HepG2 (cell line): ENCODE measurements at regions not wholly inside any gene's neighbourhood (a gene's known extent, or its start where the extent isn't known, plus 50 kb on each side); places are given as distances from the start of the nearest gene placed in this dataset.

ENCODE experiments used
- ATAC-seq: fragments of 200-7000 bp; cut with Tn5 transposase; 3 replicates; pipeline ENCODE4 v1.9.1; 2020; ENCODE audit warnings: mild to moderate bottlenecking, moderate library complexity
- BruUV-seq: library from RNA; stranded (reverse); fragments of 400-500 nt; replicated peaks from 2 replicates; lab custom pipeline; 2021; lab: Mats Ljungman, UMichigan
- CTCF ChIA-PET: fragments of 300-600 bp; formaldehyde crosslinking; extraction: SDS; loops from one replicate; lab custom pipeline; 2021; ENCODE audit warnings: low total read pairs, inconsistent platforms, low intra/inter-chr PET ratio; lab: Yijun Ruan, JAX
- POLR2A ChIA-PET: fragments of 350-600 bp; sonication (Branson Sonifier 250); formaldehyde crosslinking; loops from one replicate; lab custom pipeline; 2020; ENCODE audit warnings: antibody characterized with exemption, inconsistent platforms; lab: Yijun Ruan, JAX
- DNase-seq: peaks from one replicate; pipeline ENCODE4 v3.0.0-alpha.2; 2015; ENCODE audit warnings: low spot score
- FAIRE-seq: peaks from 3 replicates; lab custom pipeline; 2011; peaks lifted over from hg19 to GRCh38; lab: Jason Lieb, UNC
- H2AFZ ChIP-seq: one replicate; pipeline ENCODE4 v1.6.1; 2011; ENCODE audit warnings: low read length, inconsistent platforms
- H3K27ac ChIP-seq: fragments of 300-600 bp; 3 replicates; pipeline ENCODE4 v1.8.0; 2011; ENCODE audit warnings: mixed run types, mild to moderate bottlenecking, mixed read lengths, low read length, inconsistent platforms; ENCODE audit not compliant: insufficient read depth; ENCODE audit errors: extremely low read length
- H3K27me3 ChIP-seq, 2 experiments: fragments of 200-600 bp in 1 of 2; 2 replicates in 1 of 2; 3 replicates in 1 of 2; pipeline versions ENCODE4 v1.6.0 to v1.8.0; 2011; ENCODE audit warnings: low read length in 2 of 2, mild to moderate bottlenecking in 2 of 2, moderate library complexity in 2 of 2, inconsistent platforms in 1 of 2; ENCODE audit not compliant: insufficient read depth in 2 of 2, control insufficient read depth in 1 of 2
- H3K36me3 ChIP-seq, 2 experiments: fragments of 200-600 bp in 1 of 2; replicated peaks in 1 of 2; 2 replicates in 1 of 2; 3 replicates in 1 of 2; pipeline versions ENCODE4 v1.5.1 to v1.8.0; 2011; ENCODE audit warnings: low read length in 2 of 2, inconsistent platforms in 1 of 2; ENCODE audit not compliant: insufficient read depth in 2 of 2, control insufficient read depth in 1 of 2
- H3K4me1 ChIP-seq: 2 replicates; pipeline ENCODE4 v1.5.1; 2012; ENCODE audit warnings: low read length, inconsistent platforms; ENCODE audit not compliant: insufficient read depth
- H3K4me2 ChIP-seq: 2 replicates; pipeline ENCODE4 v1.6.0; 2011; ENCODE audit warnings: low read depth, low read length, inconsistent platforms
- H3K4me3 ChIP-seq, 3 experiments: fragments of 200-600 bp in 1 of 3; sonication (generic), shearing (Covaris generic) in 1 of 3; replicated peaks in 1 of 3; 2 replicates each; pipeline ENCODE4 v1.5.1; 2011 to 2016; ENCODE audit warnings: low read length in 3 of 3, inconsistent platforms in 2 of 3, low read depth in 2 of 3, mild to moderate bottlenecking in 2 of 3, control low read depth in 1 of 3, mixed read lengths in 1 of 3; ENCODE audit not compliant: insufficient read depth in 1 of 3
- H3K79me2 ChIP-seq: one replicate; pipeline ENCODE4 v1.6.1; 2011; ENCODE audit warnings: low read length, inconsistent platforms; ENCODE audit not compliant: insufficient read depth
- H3K9ac ChIP-seq: 2 replicates; pipeline ENCODE4 v1.6.0; 2011; ENCODE audit warnings: mild to moderate bottlenecking, low read depth, low read length, inconsistent platforms; ENCODE audit not compliant: insufficient read depth
- H3K9me3 ChIP-seq: 2 replicates; pipeline ENCODE4 v1.5.1; 2012; ENCODE audit warnings: mild to moderate bottlenecking, low read length
- H4K20me1 ChIP-seq: 2 replicates; pipeline ENCODE4 v1.6.0; 2011; ENCODE audit warnings: inconsistent platforms, mild to moderate bottlenecking, low read length, moderate library complexity; ENCODE audit not compliant: insufficient read depth
- CEBPG ChIP-seq: IDR thresholded peaks from 2 replicates; pipeline ENCODE4 v1.6.1; 2016
- DNMT3B ChIP-seq: conservative IDR thresholded peaks from 2 replicates; pipeline ENCODE4 v1.6.1; 2016; ENCODE audit warnings: missing biosample characterization, control low read depth
- HNF4G ChIP-seq, 2 experiments: sonication (generic) in 1 of 2; formaldehyde crosslinking in 1 of 2; IDR thresholded peaks; 2 replicates each; pipeline versions ENCODE4 v1.4.0 to v1.6.1; 2011 to 2020; ENCODE audit warnings: borderline replicate concordance in 2 of 2, low read depth in 2 of 2, mild to moderate bottlenecking in 2 of 2, low read length in 1 of 2, missing genetic modification reagents in 1 of 2, moderate library complexity in 1 of 2
- KDM1A ChIP-seq: IDR thresholded peaks from 2 replicates; pipeline ENCODE4 v1.6.1; 2016; ENCODE audit warnings: missing compliant biosample characterization
- KIAA2018 ChIP-seq: sonication (generic); formaldehyde crosslinking; IDR thresholded peaks from 2 replicates; pipeline ENCODE4 v1.5.0; 2020; ENCODE audit warnings: mild to moderate bottlenecking, missing genetic modification reagents, borderline replicate concordance
- MIER3 ChIP-seq: IDR thresholded peaks from 2 replicates; pipeline ENCODE4 v1.6.1; 2016; ENCODE audit warnings: missing compliant biosample characterization, borderline replicate concordance
- PHF20 ChIP-seq: sonication (generic); formaldehyde crosslinking; IDR thresholded peaks from 2 replicates; pipeline ENCODE4 v1.5.0; 2020; ENCODE audit warnings: mild to moderate bottlenecking, missing genetic modification reagents
- PLSCR1 ChIP-seq: sonication (generic); formaldehyde crosslinking; IDR thresholded peaks from 2 replicates; pipeline ENCODE4 v1.5.0; 2020; ENCODE audit warnings: missing genetic modification reagents, mild to moderate bottlenecking, borderline replicate concordance
- POGZ ChIP-seq: sonication (generic); formaldehyde crosslinking; IDR thresholded peaks from 2 replicates; pipeline ENCODE4 v1.4.0; 2020; ENCODE audit warnings: mild to moderate bottlenecking, missing genetic modification reagents
- RFXANK ChIP-seq: IDR thresholded peaks from 2 replicates; pipeline ENCODE4 v1.6.1; 2016
- TAF15 ChIP-seq: fragments of 200-400 bp; formaldehyde crosslinking; IDR thresholded peaks from one replicate; pipeline ENCODE4 v1.6.1; 2018; ENCODE audit warnings: mild to moderate bottlenecking, low read depth, low read length; ENCODE audit not compliant: poor library complexity, severe bottlenecking
- ZNF350 ChIP-seq: sonication (generic); formaldehyde crosslinking; IDR thresholded peaks from 2 replicates; pipeline ENCODE4 v1.4.0; 2020; ENCODE audit warnings: mild to moderate bottlenecking, low read depth, missing genetic modification reagents, borderline replicate concordance
- ZNF383 ChIP-seq: sonication (generic); formaldehyde crosslinking; IDR thresholded peaks from 2 replicates; pipeline ENCODE4 v1.4.0; 2020; ENCODE audit warnings: missing genetic modification reagents, mild to moderate bottlenecking, borderline replicate concordance
- ZNF552 ChIP-seq: sonication (generic); formaldehyde crosslinking; IDR thresholded peaks from 2 replicates; pipeline ENCODE4 v1.9.0; 2022; ENCODE audit warnings: missing genetic modification reagents, mild to moderate bottlenecking, borderline replicate concordance
- ZNF607 ChIP-seq: sonication (generic); formaldehyde crosslinking; IDR thresholded peaks from 2 replicates; pipeline ENCODE4 v1.5.1; 2020; ENCODE audit warnings: missing genetic modification reagents, mild to moderate bottlenecking, borderline replicate concordance
- ZNF776 ChIP-seq: sonication (generic); formaldehyde crosslinking; IDR thresholded peaks from 2 replicates; pipeline ENCODE4 v1.4.0; 2020; ENCODE audit warnings: mild to moderate bottlenecking, missing genetic modification reagents
- WGBS: methylation state at CpG from one replicate; pipeline ENCODE4 v1.1.6; 2017; ENCODE audit warnings: low lambda C conversion rate; 5-methylcytosine and 5-hydroxymethylcytosine counted together
- in situ Hi-C: cut with HindIII; loops from 2 replicates; pipeline ENCODE4 v1.10.0; 2017; ENCODE audit warnings: low pct_unique_long_range_greater_than_20kb; ENCODE audit not compliant: extremely low pct_ligation_motif_present
- intact Hi-C: fragments of 100-400 bp; cut with micrococcal nuclease; formaldehyde crosslinking; loops from one replicate; pipeline ENCODE4 v1.10.0; 2022; ENCODE audit not compliant: unreplicated experiment

- no peak for FAIRE-seq
- WGBS, result 47% methylated on average over 8 of the region's 8 CpGs
- in situ Hi-C loops, result no loop called here
Measured at GRCh38 chr7:22640269-22640668, 86.7 kb upstream of the IL6 start.

GRCh38 chr7:22639396-22639795 is 87.6 kb upstream of the IL6 start:
- WGBS, result 9% methylated on average over 4 of the region's 4 CpGs
- TF ChIP-seq PLSCR1 (CRISPR knock-in tag) (no peak), POGZ (CRISPR knock-in tag) (no peak), KIAA2018 (no peak), ZNF350 (CRISPR knock-in tag) (no peak), DNMT3B (CRISPR knock-in tag) (no peak), MIER3 (CRISPR knock-in tag) (no peak)
- TF ChIP-seq, all 625 proteins: peak for 0

More at GRCh38 chr7:22640269-22640668, 86.7 kb upstream of the IL6 start:
- no peak overlapping the region for H2AFZ ChIP-seq
- intact Hi-C loops, result no loop called here
- H3K9me3 ChIP-seq, result peaks cover 31% of the 10 kb centered on the region
- H4K20me1 ChIP-seq, result no peaks in the 10 kb centered on the region
- no peak overlapping the region for H3K9ac ChIP-seq
- TF ChIP-seq ZNF776 (no peak), HNF4G (IDR thresholded peaks at IDR 0.05; ENCODE audit: borderline replicate concordance, low read depth, low read length) (no peak), HNF4G (CRISPR knock-in tag; IDR thresholded peaks at IDR 0.05; ENCODE audit: borderline replicate concordance, low read depth) (no peak), ZNF552 (CRISPR knock-in tag) (no peak), ZNF607 (CRISPR knock-in tag) (no peak), ZNF383 (CRISPR knock-in tag) (no peak), PHF20 (no peak), CEBPG (CRISPR knock-in tag) (no peak), TAF15 (no peak), RFXANK (CRISPR knock-in tag) (no peak), KDM1A (CRISPR knock-in tag) (no peak)
- H3K36me3 ChIP-seq, result no peaks in the 10 kb centered on the region
- DNase-seq (no peak), ATAC-seq (no peak)
- ChIA-PET CTCF (no interaction called here), POLR2A (no interaction called here)
- no peaks in the 10 kb centered on the region for H3K79me2 ChIP-seq
- no peak overlapping the region for H3K27ac ChIP-seq
- 0 out of 5 replicates have a peak, but pooled peaks cover 0 to 2% of the 10 kb centered on the region in 2 experiments for H3K27me3 ChIP-seq
- no TSS peak for BruUV-seq
- no peaks in the 10 kb centered on the region for H3K4me1 ChIP-seq
- no peak overlapping the region for H3K4me3 ChIP-seq
- no peak overlapping the region for H3K4me2 ChIP-seq

More at GRCh38 chr7:22639396-22639795, 87.6 kb upstream of the IL6 start:
- no TSS peak for BruUV-seq
- intact Hi-C loops, result no loop called here
- no peaks in the 10 kb centered on the region for H3K79me2 ChIP-seq
- in situ Hi-C loops, result no loop called here
- no peak overlapping the region for H3K4me2 ChIP-seq
- FAIRE-seq (no peak), DNase-seq (no peak), ATAC-seq (no peak)
- no peak overlapping the region for H2AFZ ChIP-seq
- H3K4me1 ChIP-seq, result no peaks in the 10 kb centered on the region
- H4K20me1 ChIP-seq, result no peaks in the 10 kb centered on the region
- H3K27ac ChIP-seq, result no peak overlapping the region
- H3K4me3 ChIP-seq, result no peak overlapping the region
- ChIA-PET CTCF (no interaction called here), POLR2A (no interaction called here)
- H3K9me3 ChIP-seq, result peaks cover 24% of the 10 kb centered on the region
- H3K36me3 ChIP-seq, result no peaks in the 10 kb centered on the region
- 0 out of 5 replicates have a peak, but pooled peaks cover 0 to 2% of the 10 kb centered on the region in 2 experiments for H3K27me3 ChIP-seq
- no peak overlapping the region for H3K9ac ChIP-seq
